ENCODE measurements at regions not wholly inside any gene's neighbourhood (a gene's known extent, or its start where the extent isn't known, plus 50 kb on each side); places are given as distances from the start of the nearest gene placed in this dataset.

- ChIA-PET RAD21 (ENCODE audit: unreplicated experiment) (no interaction called here), CTCF (interaction anchor here (1.5 kb wide), 1 partner anchor 110 kb away, joined by 3 read pairs; no protein-coding TSS in a partner anchor), SMC1A (ENCODE audit: uncharacterized antibody, unreplicated experiment) (interaction anchor here (1.3 kb wide), 1 partner anchor 23 kb away, joined by 3 read pairs; no protein-coding TSS in a partner anchor), POLR2A (no interaction called here)
- Histone ChIP-seq H3K4me1 (ENCODE audit: control insufficient read depth, insufficient read depth, low read length) (no peaks in the 10 kb centered on the region), H3K27me3 (replicated peaks in 1 of 2; ENCODE audit: control insufficient read depth in 2 of 2, insufficient read depth in 2 of 2, low read length in 1 of 2) (no peaks in the 10 kb centered on the region; a peak in 1 of 4 replicates), H3K27ac (ENCODE audit: control insufficient read depth, insufficient read depth) (no peak overlapping the region), H4K20me1 (ENCODE audit: control insufficient read depth, insufficient read depth) (no peaks in the 10 kb centered on the region), H3K4me3 (no peak overlapping the region), H3K79me2 (ENCODE audit: control insufficient read depth, insufficient read depth, low read length) (no peaks in the 10 kb centered on the region), H3K9me3 (replicated peaks; ENCODE audit: control insufficient read depth, insufficient read depth, low read length) (no peaks in the 10 kb centered on the region), H3K4me2 (ENCODE audit: control insufficient read depth, insufficient read depth) (no peak overlapping the region), H3K36me3 (ENCODE audit: control insufficient read depth in 2 of 2, insufficient read depth in 2 of 2, low read length in 1 of 2) (no peaks in the 10 kb centered on the region), H2AFZ (ENCODE audit: control insufficient read depth, low read depth, low read length) (no peak overlapping the region), H3K9ac (ENCODE audit: control insufficient read depth, insufficient read depth, low read length) (no peak overlapping the region)
- no peak for DNase-seq (ENCODE audit: low read depth, low spot score)
- ATAC-seq: no peak
- BruUV-seq (replicated peaks): no TSS peak
- in situ Hi-C loops (cut with MboI) (no loop called here), intact Hi-C loops (cut with micrococcal nuclease; ENCODE audit: unreplicated experiment) (no loop called here)
- 53% methylated on average over 6 of the region's 6 CpGs for WGBS (ENCODE audit: insufficient coverage, insufficient replicate concordance, low lambda C conversion rate, missing lambda C conversion rate)
- FAIRE-seq: no peak
- TF ChIP-seq, protein P1, sequence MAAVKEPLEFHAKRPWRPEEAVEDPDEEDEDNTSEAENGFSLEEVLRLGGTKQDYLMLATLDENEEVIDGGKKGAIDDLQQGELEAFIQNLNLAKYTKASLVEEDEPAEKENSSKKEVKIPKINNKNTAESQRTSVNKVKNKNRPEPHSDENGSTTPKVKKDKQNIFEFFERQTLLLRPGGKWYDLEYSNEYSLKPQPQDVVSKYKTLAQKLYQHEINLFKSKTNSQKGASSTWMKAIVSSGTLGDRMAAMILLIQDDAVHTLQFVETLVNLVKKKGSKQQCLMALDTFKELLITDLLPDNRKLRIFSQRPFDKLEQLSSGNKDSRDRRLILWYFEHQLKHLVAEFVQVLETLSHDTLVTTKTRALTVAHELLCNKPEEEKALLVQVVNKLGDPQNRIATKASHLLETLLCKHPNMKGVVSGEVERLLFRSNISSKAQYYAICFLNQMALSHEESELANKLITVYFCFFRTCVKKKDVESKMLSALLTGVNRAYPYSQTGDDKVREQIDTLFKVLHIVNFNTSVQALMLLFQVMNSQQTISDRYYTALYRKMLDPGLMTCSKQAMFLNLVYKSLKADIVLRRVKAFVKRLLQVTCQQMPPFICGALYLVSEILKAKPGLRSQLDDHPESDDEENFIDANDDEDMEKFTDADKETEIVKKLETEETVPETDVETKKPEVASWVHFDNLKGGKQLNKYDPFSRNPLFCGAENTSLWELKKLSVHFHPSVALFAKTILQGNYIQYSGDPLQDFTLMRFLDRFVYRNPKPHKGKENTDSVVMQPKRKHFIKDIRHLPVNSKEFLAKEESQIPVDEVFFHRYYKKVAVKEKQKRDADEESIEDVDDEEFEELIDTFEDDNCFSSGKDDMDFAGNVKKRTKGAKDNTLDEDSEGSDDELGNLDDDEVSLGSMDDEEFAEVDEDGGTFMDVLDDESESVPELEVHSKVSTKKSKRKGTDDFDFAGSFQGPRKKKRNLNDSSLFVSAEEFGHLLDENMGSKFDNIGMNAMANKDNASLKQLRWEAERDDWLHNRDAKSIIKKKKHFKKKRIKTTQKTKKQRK (IDR thresholded peaks at IDR 0.05; ENCODE audit: low read depth, low read length): no peak
- no peak for TF ChIP-seq IKZF1 (conservative IDR thresholded peaks at IDR 0.05)
- TF ChIP-seq KDM1A (IDR thresholded peaks at IDR 0.05; ENCODE audit: borderline replicate concordance): no peak
- TF ChIP-seq NFYA (IDR thresholded peaks at IDR 0.05; ENCODE audit: borderline replicate concordance, low read depth, low read length): no peak
Observed at GRCh38 chr6:14763139-14763538, 482.7 kb upstream of the JARID2 start.

DNA sequence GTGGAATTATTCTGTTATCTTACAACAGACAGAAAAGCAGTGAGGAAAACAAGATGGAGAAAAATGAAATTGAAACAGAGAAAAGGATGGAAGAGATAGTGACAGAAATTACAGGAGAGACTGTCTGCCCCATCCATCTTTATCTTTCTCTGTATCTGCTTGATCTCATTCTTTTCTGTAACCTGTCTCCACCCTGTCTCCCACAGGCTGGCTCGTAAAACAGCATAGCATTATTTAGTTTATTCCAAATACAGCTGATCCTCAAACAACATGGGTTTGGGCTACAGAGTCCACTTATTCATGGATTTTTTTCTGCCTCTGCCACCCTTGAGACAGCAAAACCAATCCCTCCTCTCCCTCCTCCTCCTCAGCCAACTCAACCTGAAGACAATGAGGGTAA lies 482.3 kb upstream of the JARID2 start:
- ChIA-PET RAD21 (ENCODE audit: unreplicated experiment) (no interaction called here), POLR2A (no interaction called here), CTCF (interaction anchor here (1.5 kb wide), 1 partner anchor 109 kb away, joined by 3 read pairs; no protein-coding TSS in a partner anchor), SMC1A (ENCODE audit: uncharacterized antibody, unreplicated experiment) (interaction anchor here (0.7 to 1.2 kb wide), 2 partner anchors 7 to 536 kb away, joined by 4 read pairs; no protein-coding TSS in a partner anchor)
- Histone ChIP-seq H2AFZ (ENCODE audit: control insufficient read depth, low read depth, low read length) (no peak overlapping the region), H3K27me3 (replicated peaks in 1 of 2; ENCODE audit: control insufficient read depth in 2 of 2, insufficient read depth in 2 of 2, low read length in 1 of 2) (no peaks in the 10 kb centered on the region), H3K9ac (ENCODE audit: control insufficient read depth, insufficient read depth, low read length) (no peak overlapping the region), H3K4me2 (ENCODE audit: control insufficient read depth, insufficient read depth) (no peak overlapping the region), H3K79me2 (ENCODE audit: control insufficient read depth, insufficient read depth, low read length) (no peaks in the 10 kb centered on the region), H3K9me3 (replicated peaks; ENCODE audit: control insufficient read depth, insufficient read depth, low read length) (no peaks in the 10 kb centered on the region), H3K36me3 (ENCODE audit: control insufficient read depth in 2 of 2, insufficient read depth in 2 of 2, low read length in 1 of 2) (no peaks in the 10 kb centered on the region), H3K27ac (ENCODE audit: control insufficient read depth, insufficient read depth) (no peak overlapping the region), H4K20me1 (ENCODE audit: control insufficient read depth, insufficient read depth) (no peaks in the 10 kb centered on the region), H3K4me1 (ENCODE audit: control insufficient read depth, insufficient read depth, low read length) (no peaks in the 10 kb centered on the region), H3K4me3 (no peak overlapping the region)
- FAIRE-seq: no peak
- in situ Hi-C loops (cut with MboI) (no loop called here), intact Hi-C loops (cut with micrococcal nuclease; ENCODE audit: unreplicated experiment) (no loop called here)
- WGBS (ENCODE audit: insufficient coverage, insufficient replicate concordance, low lambda C conversion rate, missing lambda C conversion rate): 93% methylated on average over 1 of the region's 1 CpG
- no peak for ATAC-seq
- DNase-seq (ENCODE audit: low read depth, low spot score): no peak
- BruUV-seq (replicated peaks): no TSS peak
- TF ChIP-seq PRDM15 (CRISPR knock-in tag; IDR thresholded peaks at IDR 0.05) (no peak), TCF7 (IDR thresholded peaks at IDR 0.05; ENCODE audit: borderline replicate concordance) (no peak), NFIC (IDR thresholded peaks at IDR 0.05; ENCODE audit: low read depth, low read length) (no peak), ETV6 (conservative IDR thresholded peaks at IDR 0.05 in 1 of 2, IDR thresholded peaks at IDR 0.05 in 1 of 2; ENCODE audit: borderline replicate concordance in 1 of 2, low read depth in 1 of 2) (no peak), RAD21 (IDR thresholded peaks at IDR 0.05; ENCODE audit: insufficient read depth, low read depth, low read length) (no peak)

Data from GM12878 (cell line).